Neural cell (in vitro differentiated cells): ENCODE measurements at regions not wholly inside any gene's neighbourhood (a gene's known extent, or its start where the extent isn't known, plus 50 kb on each side); places are given as distances from the start of the nearest gene placed in this dataset.

Experiments
- CTCF ChIP-seq: fragments of 450-650 bp; IDR thresholded peaks from 2 replicates; pipeline ENCODE4 v1.5.1; 2014; ENCODE audit warnings: antibody characterized with exemption, mild to moderate bottlenecking, moderate library complexity; ENCODE audit not compliant: poor library complexity, severe bottlenecking
- EZH2 ChIP-seq: fragments of 200-600, 300-800 bp; shearing (Covaris generic), sonication (generic); IDR thresholded peaks from 2 replicates; pipeline ENCODE4 v1.6.1; 2014; ENCODE audit warnings: antibody characterized with exemption, low read length, borderline replicate concordance, mild to moderate bottlenecking; ENCODE audit not compliant: insufficient read depth, poor library complexity, severe bottlenecking
- MXI1 ChIP-seq: fragments of 450-650 bp; conservative IDR thresholded peaks from 2 replicates; pipeline ENCODE4 v1.6.1; 2014; ENCODE audit warnings: antibody characterized with exemption, mild to moderate bottlenecking; ENCODE audit not compliant: poor library complexity, severe bottlenecking
- TAF1 ChIP-seq: IDR thresholded peaks from 2 replicates; pipeline ENCODE4 v1.6.1; 2012; ENCODE audit warnings: low read depth

- no peak for TF ChIP-seq CTCF
- TF ChIP-seq MXI1 = no peak
- TF ChIP-seq EZH2 = no peak
- no peak for TF ChIP-seq TAF1
Observed at GRCh38 chr18:28837100-28837499, 660.2 kb upstream of the CDH2 start.
